ENCODE measurements at regions not wholly inside any gene's neighbourhood (a gene's known extent, or its start where the extent isn't known, plus 50 kb on each side); places are given as distances from the start of the nearest gene placed in this dataset.

- Histone ChIP-seq H3K4me1 (no peaks in the 10 kb centered on the region; the same call in none of the 2 replicates), H3K9me3 (no peaks in the 10 kb centered on the region), H3K4me3 (ENCODE audit: low read depth, low read length) (no peak overlapping the region), H3K27me3 (no peaks in the 10 kb centered on the region), H3K36me3 (no peaks in the 10 kb centered on the region)
- no peak for DNase-seq
- no peak for TF ChIP-seq CTCF (IDR thresholded peaks at IDR 0.05; ENCODE audit: low read depth, low read length)
Observed at GRCh38 chr13:32849369-32849768, 166.9 kb upstream of the KL start.

- Histone ChIP-seq H3K27me3 (no peaks in the 10 kb centered on the region), H3K4me3 (ENCODE audit: low read depth, low read length) (no peak overlapping the region), H3K36me3 (no peaks in the 10 kb centered on the region), H3K9me3 (no peaks in the 10 kb centered on the region), H3K4me1 (no peaks in the 10 kb centered on the region; the same call in none of the 2 replicates)
- TF ChIP-seq CTCF (IDR thresholded peaks at IDR 0.05; ENCODE audit: low read depth, low read length): no peak
- no peak for DNase-seq
Observed at GRCh38 chr13:32850316-32851052, 165.7 kb upstream of the KL start.

- no peak for DNase-seq
Observed at GRCh38 chr13:32851083-32852069, 164.8 kb upstream of the KL start.

GRCh38 chr13:32852526-32852925 lies 163.7 kb upstream of the KL start:
- DNase-seq: no peak
- H3K4me1 ChIP-seq: no peaks in the 10 kb centered on the region
- H3K36me3 ChIP-seq: no peaks in the 10 kb centered on the region
- no peaks in the 10 kb centered on the region for H3K27me3 ChIP-seq
- TF ChIP-seq CTCF (IDR thresholded peaks at IDR 0.05; ENCODE audit: low read depth, low read length): no peak
- H3K4me3 ChIP-seq (ENCODE audit: low read depth, low read length): no peak overlapping the region
- no peaks in the 10 kb centered on the region for H3K9me3 ChIP-seq

More at GRCh38 chr13:32851083-32852069, 164.8 kb upstream of the KL start:
- no peaks in the 10 kb centered on the region for H3K36me3 ChIP-seq
- H3K4me3 ChIP-seq (ENCODE audit: low read depth, low read length): no peak overlapping the region
- H3K4me1 ChIP-seq: no peaks in the 10 kb centered on the region; the same call in none of the 2 replicates
- no peaks in the 10 kb centered on the region for H3K9me3 ChIP-seq
- no peaks in the 10 kb centered on the region for H3K27me3 ChIP-seq
- no peak for TF ChIP-seq CTCF (IDR thresholded peaks at IDR 0.05; ENCODE audit: low read depth, low read length)

- H3K36me3 ChIP-seq: no peaks in the 10 kb centered on the region
- no peaks in the 10 kb centered on the region for H3K27me3 ChIP-seq
- no peak for TF ChIP-seq CTCF (IDR thresholded peaks at IDR 0.05; ENCODE audit: low read depth, low read length)
Observed at GRCh38 chr13:32857077-32857476, 159.1 kb upstream of the KL start.

More at GRCh38 chr13:32857077-32857476, 159.1 kb upstream of the KL start:
- no peak for DNase-seq
- Histone ChIP-seq H3K4me3 (ENCODE audit: low read depth, low read length) (no peak overlapping the region), H3K9me3 (peaks cover 5% of the 10 kb centered on the region; the same call in 1 of the 2 replicates), H3K4me1 (no peaks in the 10 kb centered on the region)

Measured in BE2C (cell line).